H9 (cell line): ENCODE measurements at regions not wholly inside any gene's neighbourhood (a gene's known extent, or its start where the extent isn't known, plus 50 kb on each side); places are given as distances from the start of the nearest gene placed in this dataset.

Experiments used
- DNase-seq: peaks from one replicate; pipeline ENCODE4 v3.0.0-alpha.2; 2017
- H2AFZ ChIP-seq: one replicate; pipeline ENCODE4 v1.6.1; 2013; ENCODE audit warnings: mild to moderate bottlenecking, low read length, control low read depth, moderate library complexity
- H2AK5ac ChIP-seq: 2 replicates; pipeline ENCODE4 v1.6.1; 2013; ENCODE audit warnings: low read length, control low read depth, mixed read lengths; ENCODE audit not compliant: insufficient read length
- H2BK120ac ChIP-seq: one replicate; pipeline ENCODE4 v1.6.1; 2013; ENCODE audit warnings: low read depth, mild to moderate bottlenecking, low read length, control low read depth, inconsistent platforms; ENCODE audit not compliant: poor library complexity, severe bottlenecking
- H2BK12ac ChIP-seq: 2 replicates; pipeline ENCODE4 v1.6.1; 2013; ENCODE audit warnings: low read length, control low read depth, mixed read lengths, low read depth; ENCODE audit not compliant: insufficient read length
- H2BK15ac ChIP-seq: 2 replicates; pipeline ENCODE4 v1.6.1; 2013; ENCODE audit warnings: low read depth, low read length, control low read depth
- H2BK20ac ChIP-seq: one replicate; pipeline ENCODE4 v1.6.1; 2013; ENCODE audit warnings: low read depth, mild to moderate bottlenecking, low read length, control low read depth, inconsistent platforms; ENCODE audit not compliant: poor library complexity, severe bottlenecking
- H2BK5ac ChIP-seq: 2 replicates; pipeline ENCODE4 v1.6.1; 2013; ENCODE audit warnings: low read length, control low read depth, mixed read lengths; ENCODE audit not compliant: insufficient read length
- H3K14ac ChIP-seq: 2 replicates; pipeline ENCODE4 v1.6.1; 2013; ENCODE audit warnings: low read length, control low read depth; ENCODE audit not compliant: insufficient read depth
- H3K18ac ChIP-seq: 2 replicates; pipeline ENCODE4 v1.6.1; 2013; ENCODE audit warnings: low read depth, mild to moderate bottlenecking, mixed read lengths, low read length, control low read depth; ENCODE audit not compliant: insufficient read length
- H3K23ac ChIP-seq: 2 replicates; pipeline ENCODE4 v1.6.1; 2013; ENCODE audit warnings: low read length, control low read depth, mixed read lengths, low read depth; ENCODE audit not compliant: insufficient read length
- H3K23me2 ChIP-seq: 2 replicates; pipeline ENCODE4 v1.6.1; 2013; ENCODE audit warnings: low read depth, mild to moderate bottlenecking, mixed read lengths, low read length, control low read depth; ENCODE audit not compliant: insufficient read length, poor library complexity, severe bottlenecking
- H3K27ac ChIP-seq: 2 replicates; pipeline ENCODE4 v1.5.1; 2013; ENCODE audit warnings: low read length, control low read depth, mixed read lengths, low read depth; ENCODE audit not compliant: insufficient read length
- H3K27me3 ChIP-seq: 2 replicates; pipeline ENCODE4 v1.6.1; 2013; ENCODE audit warnings: low read length, control low read depth, inconsistent platforms; ENCODE audit not compliant: insufficient read depth
- H3K4ac ChIP-seq: 2 replicates; pipeline ENCODE4 v1.6.1; 2013; ENCODE audit warnings: low read depth, mild to moderate bottlenecking, control low read depth, inconsistent platforms, low read length, moderate library complexity
- H3K4me1 ChIP-seq: 2 replicates; pipeline ENCODE4 v1.6.1; 2013; ENCODE audit warnings: low read length, control low read depth, inconsistent platforms; ENCODE audit not compliant: insufficient read depth
- H3K4me2 ChIP-seq: 2 replicates; pipeline ENCODE4 v1.6.1; 2013; ENCODE audit warnings: low read length, control low read depth, mixed read lengths; ENCODE audit not compliant: insufficient read length, insufficient read depth
- H3K56ac ChIP-seq: 2 replicates; pipeline ENCODE4 v1.6.1; 2013; ENCODE audit warnings: low read depth, mild to moderate bottlenecking, mixed read lengths, low read length, control low read depth; ENCODE audit not compliant: insufficient read length
- H3K79me1 ChIP-seq: 2 replicates; pipeline ENCODE4 v1.6.1; 2013; ENCODE audit warnings: low read depth, mild to moderate bottlenecking, moderate library complexity, low read length, control low read depth, inconsistent platforms; ENCODE audit not compliant: insufficient read depth, poor library complexity, severe bottlenecking
- H3K79me2 ChIP-seq: 2 replicates; pipeline ENCODE4 v1.6.1; 2013; ENCODE audit warnings: low read length, control low read depth, inconsistent platforms; ENCODE audit not compliant: insufficient read depth
- H3K9ac ChIP-seq: 2 replicates; pipeline ENCODE4 v1.6.1; 2013; ENCODE audit warnings: low read length, control low read depth, mixed read lengths; ENCODE audit not compliant: insufficient read length; ENCODE audit errors: extremely low read depth
- H3K9me3 ChIP-seq: one replicate; pipeline ENCODE4 v1.6.1; 2013; ENCODE audit warnings: low read depth, low read length, inconsistent platforms; ENCODE audit not compliant: control insufficient read depth
- H3T11ph ChIP-seq: one replicate; pipeline ENCODE4 v1.6.1; 2013; ENCODE audit warnings: mild to moderate bottlenecking, low read length, control low read depth, inconsistent platforms
- H4K20me1 ChIP-seq: one replicate; pipeline ENCODE4 v1.6.1; 2013; ENCODE audit not compliant: control insufficient read depth, insufficient read length, insufficient read depth
- H4K5ac ChIP-seq: 2 replicates; pipeline ENCODE4 v1.6.1; 2013; ENCODE audit warnings: low read depth, mild to moderate bottlenecking, mixed read lengths, low read length, control low read depth; ENCODE audit not compliant: insufficient read length
- H4K8ac ChIP-seq: replicated peaks from 2 replicates; pipeline ENCODE4 v1.6.1; 2013; ENCODE audit warnings: low read length, control low read depth, mixed read lengths, low read depth; ENCODE audit not compliant: insufficient read length
- H4K91ac ChIP-seq: 2 replicates; pipeline ENCODE4 v1.6.1; 2013; ENCODE audit warnings: low read depth, mild to moderate bottlenecking, moderate library complexity, mixed read lengths, low read length, control low read depth; ENCODE audit not compliant: insufficient read length
- H3K27ac Mint-ChIP-seq, 3 experiments: 2 replicates in 2 of 3; 3 replicates in 1 of 3; pipeline ENCODE4 v1.8.0; 2020 to 2021; ENCODE audit warnings: mixed read lengths in 3 of 3, mild to moderate bottlenecking in 1 of 3, moderate library complexity in 1 of 3
- H3K27me3 Mint-ChIP-seq: 2 replicates; pipeline ENCODE4 v1.8.0; 2021; ENCODE audit warnings: low read depth, mild to moderate bottlenecking, moderate library complexity, mixed read lengths
- H3K36me3 Mint-ChIP-seq, 3 experiments: 2 replicates in 2 of 3; 3 replicates in 1 of 3; pipeline ENCODE4 v1.8.0; 2020 to 2021; ENCODE audit warnings: low read depth in 3 of 3, mixed read lengths in 3 of 3; ENCODE audit not compliant: insufficient read depth in 1 of 3
- H3K4me1 Mint-ChIP-seq, 2 experiments: 2 replicates each; pipeline ENCODE4 v1.8.0; 2020; ENCODE audit warnings: mixed read lengths in 2 of 2
- H3K4me3 Mint-ChIP-seq, 2 experiments: 2 replicates in 1 of 2; 3 replicates in 1 of 2; pipeline ENCODE4 v1.8.0; 2020 to 2021; ENCODE audit warnings: mild to moderate bottlenecking in 2 of 2, mixed read lengths in 2 of 2, moderate library complexity in 1 of 2
- H3K9me3 Mint-ChIP-seq, 2 experiments: 2 replicates in 1 of 2; 3 replicates in 1 of 2; pipeline ENCODE4 v1.8.0; 2020; ENCODE audit warnings: mild to moderate bottlenecking in 2 of 2, mixed read lengths in 2 of 2, moderate library complexity in 1 of 2
- WGBS: extraction: QIAGEN DNeasy Blood & Tissue Kit; methylation state at CpG from one replicate; pipeline ENCODE4 v1.1.7; 2013; ENCODE audit warnings: missing lambda C conversion rate, low lambda C conversion rate, mixed read lengths; ENCODE audit not compliant: insufficient read length; ENCODE audit errors: extremely low coverage; 5-methylcytosine and 5-hydroxymethylcytosine counted together
- TF ChIP-seq, protein P1 (sequence below): fragments of 200-600 bp; sonication (generic); conservative IDR thresholded peaks from 3 replicates; pipeline ENCODE4 v1.8.0; 2021; ENCODE audit warnings: antibody characterized with exemption, mild to moderate bottlenecking

DNA sequence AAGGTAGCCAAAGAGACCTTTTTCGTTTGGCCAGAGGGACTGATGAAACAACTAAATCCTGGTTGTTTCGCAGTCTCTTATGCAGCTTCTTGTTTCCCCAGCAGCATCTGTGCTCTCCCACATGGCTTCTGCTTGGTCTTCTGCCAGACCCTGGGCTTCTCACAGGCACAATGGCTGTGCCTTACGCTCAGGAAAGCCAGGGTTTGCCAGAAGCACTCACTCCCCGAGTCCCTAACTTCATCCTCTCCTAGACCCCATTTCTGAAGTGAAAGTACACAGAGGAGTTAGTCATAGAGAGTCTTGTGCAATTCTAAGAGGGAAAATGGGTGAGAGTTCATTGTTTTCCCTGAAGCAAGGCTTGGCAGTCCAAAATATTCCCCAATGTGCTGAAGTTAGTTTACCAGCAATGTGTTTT lies 121.7 kb downstream of the EVX1 start:
- no peak overlapping the region for H2BK120ac ChIP-seq
- no peaks in the 10 kb centered on the region for H3K9me3 Mint-ChIP-seq
- WGBS, result no CpG with 5 or more reads among the region's 4 CpGs

More for the DNA sequence above, 121.7 kb downstream of the EVX1 start:
- Histone ChIP-seq H3K79me1 (no peaks in the 10 kb centered on the region), H3K14ac (no peak overlapping the region), H4K20me1 (no peaks in the 10 kb centered on the region), H2BK20ac (no peak overlapping the region), H2BK5ac (no peak overlapping the region), H3K9me3 (no peaks in the 10 kb centered on the region), H3K4me1 (no peaks in the 10 kb centered on the region), H3T11ph (no peak overlapping the region), H3K9ac (no peak overlapping the region), H3K23ac (no peak overlapping the region), H3K79me2 (no peaks in the 10 kb centered on the region), H3K27ac (no peak overlapping the region), H3K27me3 (no peaks in the 10 kb centered on the region), H2AK5ac (no peak overlapping the region), H3K4me2 (no peak overlapping the region), H4K5ac (no peak overlapping the region), H2AFZ (no peak overlapping the region), H3K56ac (no peak overlapping the region), H4K8ac (no peak overlapping the region), H4K91ac (no peak overlapping the region), H3K23me2 (no peaks in the 10 kb centered on the region), H3K4ac (no peak overlapping the region), H3K18ac (no peak overlapping the region), H2BK12ac (no peak overlapping the region), H2BK15ac (no peak overlapping the region)
- Mint-ChIP-seq H3K27me3 (no peaks in the 10 kb centered on the region; the same call in 1 of the 2 replicates), H3K27ac (no peak overlapping the region), H3K4me1 (peaks cover 4% of the 10 kb centered on the region in 2 experiments; a peak in 3 of 4 replicates), H3K36me3 (no peaks in the 10 kb centered on the region), H3K4me3 (no peak overlapping the region)
- no peak for DNase-seq
- TF ChIP-seq, protein P1, sequence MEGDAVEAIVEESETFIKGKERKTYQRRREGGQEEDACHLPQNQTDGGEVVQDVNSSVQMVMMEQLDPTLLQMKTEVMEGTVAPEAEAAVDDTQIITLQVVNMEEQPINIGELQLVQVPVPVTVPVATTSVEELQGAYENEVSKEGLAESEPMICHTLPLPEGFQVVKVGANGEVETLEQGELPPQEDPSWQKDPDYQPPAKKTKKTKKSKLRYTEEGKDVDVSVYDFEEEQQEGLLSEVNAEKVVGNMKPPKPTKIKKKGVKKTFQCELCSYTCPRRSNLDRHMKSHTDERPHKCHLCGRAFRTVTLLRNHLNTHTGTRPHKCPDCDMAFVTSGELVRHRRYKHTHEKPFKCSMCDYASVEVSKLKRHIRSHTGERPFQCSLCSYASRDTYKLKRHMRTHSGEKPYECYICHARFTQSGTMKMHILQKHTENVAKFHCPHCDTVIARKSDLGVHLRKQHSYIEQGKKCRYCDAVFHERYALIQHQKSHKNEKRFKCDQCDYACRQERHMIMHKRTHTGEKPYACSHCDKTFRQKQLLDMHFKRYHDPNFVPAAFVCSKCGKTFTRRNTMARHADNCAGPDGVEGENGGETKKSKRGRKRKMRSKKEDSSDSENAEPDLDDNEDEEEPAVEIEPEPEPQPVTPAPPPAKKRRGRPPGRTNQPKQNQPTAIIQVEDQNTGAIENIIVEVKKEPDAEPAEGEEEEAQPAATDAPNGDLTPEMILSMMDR, result no peak
